ENCODE measurements at regions not wholly inside any gene's neighbourhood (a gene's known extent, or its start where the extent isn't known, plus 50 kb on each side); places are given as distances from the start of the nearest gene placed in this dataset.

DNA sequence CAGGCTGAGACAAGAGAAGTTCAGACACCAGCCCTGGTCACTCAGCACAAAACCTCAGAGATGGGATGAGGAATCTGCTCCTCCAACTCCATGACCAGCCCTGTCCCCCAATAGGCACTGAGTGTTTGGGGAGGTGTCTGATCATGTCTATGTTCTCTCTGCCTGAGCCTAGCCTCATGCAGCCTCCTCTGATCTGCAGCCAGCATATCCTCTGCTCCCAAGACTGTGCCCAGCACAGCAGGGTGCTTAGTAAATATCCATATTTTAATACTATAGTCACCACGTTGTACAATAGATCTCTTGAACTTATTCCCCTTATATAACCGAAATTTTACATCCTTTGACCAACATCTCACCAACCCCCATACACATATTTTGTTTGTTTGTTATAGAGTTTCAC, 202.9 kb downstream of the MATN1 start:
- H3K9me3 ChIP-seq (ENCODE audit: control insufficient read depth, low read length): no peaks in the 10 kb centered on the region
- no peak overlapping the region for H3K9ac ChIP-seq (ENCODE audit: extremely low read depth, low read length, poor library complexity, severe bottlenecking)
- H3K27ac Mint-ChIP-seq: no peak overlapping the region
- H3K4me1 Mint-ChIP-seq: no peaks in the 10 kb centered on the region
- WGBS, 2 experiments (ENCODE audit: insufficient coverage in 1 of 2, insufficient read length in 1 of 2): 39% methylated on average over 2 of the region's 2 CpGs; no CpG with 5 or more reads in 1 of the 2 experiments
- TF ChIP-seq, protein P1, sequence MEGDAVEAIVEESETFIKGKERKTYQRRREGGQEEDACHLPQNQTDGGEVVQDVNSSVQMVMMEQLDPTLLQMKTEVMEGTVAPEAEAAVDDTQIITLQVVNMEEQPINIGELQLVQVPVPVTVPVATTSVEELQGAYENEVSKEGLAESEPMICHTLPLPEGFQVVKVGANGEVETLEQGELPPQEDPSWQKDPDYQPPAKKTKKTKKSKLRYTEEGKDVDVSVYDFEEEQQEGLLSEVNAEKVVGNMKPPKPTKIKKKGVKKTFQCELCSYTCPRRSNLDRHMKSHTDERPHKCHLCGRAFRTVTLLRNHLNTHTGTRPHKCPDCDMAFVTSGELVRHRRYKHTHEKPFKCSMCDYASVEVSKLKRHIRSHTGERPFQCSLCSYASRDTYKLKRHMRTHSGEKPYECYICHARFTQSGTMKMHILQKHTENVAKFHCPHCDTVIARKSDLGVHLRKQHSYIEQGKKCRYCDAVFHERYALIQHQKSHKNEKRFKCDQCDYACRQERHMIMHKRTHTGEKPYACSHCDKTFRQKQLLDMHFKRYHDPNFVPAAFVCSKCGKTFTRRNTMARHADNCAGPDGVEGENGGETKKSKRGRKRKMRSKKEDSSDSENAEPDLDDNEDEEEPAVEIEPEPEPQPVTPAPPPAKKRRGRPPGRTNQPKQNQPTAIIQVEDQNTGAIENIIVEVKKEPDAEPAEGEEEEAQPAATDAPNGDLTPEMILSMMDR (conservative IDR thresholded peaks at IDR 0.05): no peak
- no peak overlapping the region for H3K27ac ChIP-seq (ENCODE audit: low read depth, low read length)
- no peaks in the 10 kb centered on the region for H3K4me1 ChIP-seq (ENCODE audit: control insufficient read depth, insufficient read depth, low read length)
- no peaks in the 10 kb centered on the region for H3K27me3 ChIP-seq (ENCODE audit: control insufficient read depth, insufficient read depth, low read length, poor library complexity, severe bottlenecking)
- H3K36me3 ChIP-seq (ENCODE audit: control insufficient read depth, insufficient read depth, low read length): no peaks in the 10 kb centered on the region
- H3K9me3 Mint-ChIP-seq: no peaks in the 10 kb centered on the region
- DNase-seq: peak; percentile 5
- H3K36me3 Mint-ChIP-seq (ENCODE audit: low read depth): no peaks in the 10 kb centered on the region
- H3K4me3 ChIP-seq (ENCODE audit: low read length): no peak overlapping the region
- no peaks in the 10 kb centered on the region for H3K27me3 Mint-ChIP-seq (ENCODE audit: insufficient read depth)
- no peak overlapping the region for H3K4me3 Mint-ChIP-seq

DNA sequence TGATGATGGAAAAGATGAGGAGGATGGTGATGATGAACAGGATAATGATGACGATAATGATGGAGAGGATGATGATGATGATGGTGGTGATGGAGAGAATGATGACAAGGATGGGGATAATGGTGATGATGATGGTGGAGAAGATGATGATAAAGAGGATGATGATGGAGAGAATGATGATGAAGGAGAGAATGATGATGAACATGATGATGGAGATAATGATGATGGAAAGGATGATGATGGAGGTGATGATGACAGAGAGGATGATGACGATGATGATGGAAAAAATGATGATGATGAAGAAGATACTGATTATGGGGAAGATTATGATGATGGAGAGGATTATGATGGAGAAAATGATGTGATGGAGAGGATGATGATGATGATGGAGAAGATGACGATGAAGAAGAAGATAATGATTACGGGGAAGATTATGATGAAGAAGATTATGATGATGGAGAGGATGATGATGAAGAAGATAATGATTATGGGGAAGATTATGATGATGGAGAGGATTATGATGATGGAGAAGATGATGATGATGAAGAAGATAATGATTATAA, 204.1 kb downstream of the MATN1 start:
- Histone ChIP-seq H3K27me3 (ENCODE audit: control insufficient read depth, insufficient read depth, low read length, poor library complexity, severe bottlenecking) (no peaks in the 10 kb centered on the region), H3K4me3 (ENCODE audit: low read length) (no peak overlapping the region), H3K9ac (ENCODE audit: extremely low read depth, low read length, poor library complexity, severe bottlenecking) (no peak overlapping the region), H3K9me3 (ENCODE audit: control insufficient read depth, low read length) (no peaks in the 10 kb centered on the region), H3K36me3 (ENCODE audit: control insufficient read depth, insufficient read depth, low read length) (no peaks in the 10 kb centered on the region), H3K4me1 (ENCODE audit: control insufficient read depth, insufficient read depth, low read length) (no peaks in the 10 kb centered on the region), H3K27ac (ENCODE audit: low read depth, low read length) (no peak overlapping the region)
- H3K27ac Mint-ChIP-seq: no peak overlapping the region
- H3K9me3 Mint-ChIP-seq: no peaks in the 10 kb centered on the region
- H3K36me3 Mint-ChIP-seq (ENCODE audit: low read depth): no peaks in the 10 kb centered on the region
- DNase-seq: no peak
- no peak overlapping the region for H3K4me3 Mint-ChIP-seq
- no peaks in the 10 kb centered on the region for H3K27me3 Mint-ChIP-seq (ENCODE audit: insufficient read depth)
- TF ChIP-seq, protein P1 (conservative IDR thresholded peaks at IDR 0.05): no peak
- WGBS, 2 experiments (ENCODE audit: insufficient coverage in 1 of 2, insufficient read length in 1 of 2): 93 to 95% methylated on average over 4 of the region's 4 CpGs
- H3K4me1 Mint-ChIP-seq: no peaks in the 10 kb centered on the region

DNA sequence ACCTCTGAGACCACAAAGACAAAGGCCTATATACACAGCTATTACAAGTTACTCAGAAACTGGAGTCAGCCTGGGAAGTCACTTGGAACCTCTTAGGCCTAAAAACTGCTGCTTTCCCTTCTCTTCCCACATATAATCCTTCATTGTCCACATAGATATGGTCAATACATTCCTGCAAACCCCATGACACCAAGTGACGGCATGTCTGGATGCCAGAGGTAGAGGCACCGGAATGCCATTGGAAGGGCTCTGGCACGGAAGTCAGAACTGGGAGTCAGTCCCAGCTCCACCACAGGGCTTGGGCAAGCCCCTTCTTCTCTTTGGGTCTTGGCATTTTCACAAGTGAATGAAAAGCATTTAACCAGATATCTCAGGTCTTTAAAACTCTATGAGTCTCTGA, 204.7 kb downstream of the MATN1 start:
- H3K4me3 ChIP-seq (ENCODE audit: low read length): no peak overlapping the region
- no peak overlapping the region for H3K9ac ChIP-seq (ENCODE audit: extremely low read depth, low read length, poor library complexity, severe bottlenecking)
- H3K4me1 Mint-ChIP-seq: peaks cover 3% of the 10 kb centered on the region
- H3K36me3 ChIP-seq (ENCODE audit: control insufficient read depth, insufficient read depth, low read length): no peaks in the 10 kb centered on the region
- WGBS, 2 experiments (ENCODE audit: insufficient coverage in 1 of 2, insufficient read length in 1 of 2): 95 to 100% methylated on average over 2 to 3 of the region's 3 CpGs
- no peak overlapping the region for H3K4me3 Mint-ChIP-seq
- H3K27ac Mint-ChIP-seq: no peak overlapping the region
- H3K27me3 Mint-ChIP-seq (ENCODE audit: insufficient read depth): no peaks in the 10 kb centered on the region
- H3K4me1 ChIP-seq (ENCODE audit: control insufficient read depth, insufficient read depth, low read length): no peaks in the 10 kb centered on the region
- DNase-seq: peak; percentile 23
- no peaks in the 10 kb centered on the region for H3K9me3 Mint-ChIP-seq
- no peak overlapping the region for H3K27ac ChIP-seq (ENCODE audit: low read depth, low read length)
- no peaks in the 10 kb centered on the region for H3K27me3 ChIP-seq (ENCODE audit: control insufficient read depth, insufficient read depth, low read length, poor library complexity, severe bottlenecking)
- TF ChIP-seq, protein P1 (conservative IDR thresholded peaks at IDR 0.05): no peak
- H3K9me3 ChIP-seq (ENCODE audit: control insufficient read depth, low read length): no peaks in the 10 kb centered on the region
- H3K36me3 Mint-ChIP-seq (ENCODE audit: low read depth): no peaks in the 10 kb centered on the region

Data from endodermal cell (in vitro differentiated cells).